IMR-90 (cell line): ENCODE measurements at regions not wholly inside any gene's neighbourhood (a gene's known extent, or its start where the extent isn't known, plus 50 kb on each side); places are given as distances from the start of the nearest gene placed in this dataset.
A peak's percentile ranks its signal among the peaks of the same experiment; 100 is the strongest.

Experiments used
- ATAC-seq: fragments of 200-7000 bp; cut with Tn5 transposase; 2 replicates; pipeline ENCODE4 v1.9.1; 2020; ENCODE audit warnings: low read depth, mild to moderate bottlenecking, moderate library complexity
- BruUV-seq: library from RNA; stranded (reverse); fragments of 400-500 nt; replicated peaks from 2 replicates; lab custom pipeline; 2021; lab: Mats Ljungman, UMichigan
- CTCF ChIA-PET: fragments of 300-600 bp; formaldehyde crosslinking; extraction: SDS; loops from one replicate; lab custom pipeline; 2021; ENCODE audit warnings: antibody characterized with exemption; lab: Yijun Ruan, JAX
- POLR2A ChIA-PET: fragments of 300-600 bp; sonication (Branson Sonifier 250); formaldehyde crosslinking; loops from one replicate; lab custom pipeline; 2022; ENCODE audit warnings: antibody characterized with exemption; ENCODE audit not compliant: unreplicated experiment; lab: Charles Lee
- DNase-seq: peaks from one replicate; pipeline ENCODE4 v3.0.0; 2013
- H2AFZ ChIP-seq: replicated peaks from 2 replicates; pipeline ENCODE3; 2013; ENCODE audit warnings: low read length, mild to moderate bottlenecking; ENCODE audit not compliant: poor library complexity
- H2AK5ac ChIP-seq: 2 replicates; pipeline ENCODE4 v1.6.1; 2013; ENCODE audit warnings: low read depth, low read length, inconsistent platforms
- H2AK9ac ChIP-seq: replicated peaks from 2 replicates; pipeline ENCODE3; 2013; ENCODE audit warnings: mild to moderate bottlenecking, low read depth, low read length, moderate library complexity; ENCODE audit not compliant: poor library complexity
- H2BK120ac ChIP-seq: 2 replicates; pipeline ENCODE4 v1.6.1; 2013; ENCODE audit warnings: low read depth, low read length, inconsistent platforms
- H2BK15ac ChIP-seq: 3 replicates; pipeline ENCODE4 v1.6.1; 2013; ENCODE audit warnings: low read depth, low read length, inconsistent platforms
- H2BK20ac ChIP-seq: 2 replicates; pipeline ENCODE4 v1.6.1; 2013; ENCODE audit warnings: low read depth, mild to moderate bottlenecking, inconsistent platforms, low read length, moderate library complexity
- H2BK5ac ChIP-seq: 2 replicates; pipeline ENCODE4 v1.6.1; 2013; ENCODE audit warnings: mild to moderate bottlenecking, low read depth, low read length, inconsistent platforms; ENCODE audit not compliant: poor library complexity, severe bottlenecking
- H3K14ac ChIP-seq: replicated peaks from 2 replicates; pipeline ENCODE4 v1.6.1; 2013; ENCODE audit warnings: low read depth, low read length, inconsistent platforms
- H3K18ac ChIP-seq: 2 replicates; pipeline ENCODE4 v1.6.1; 2013; ENCODE audit warnings: low read depth, low read length, control low read depth
- H3K23ac ChIP-seq: 2 replicates; pipeline ENCODE4 v1.6.1; 2013; ENCODE audit warnings: low read depth, low read length, inconsistent platforms
- H3K27ac ChIP-seq: 2 replicates; pipeline ENCODE4 v1.5.1; 2013; ENCODE audit warnings: mild to moderate bottlenecking, control low read depth, low read length; ENCODE audit not compliant: insufficient read depth
- H3K27me3 ChIP-seq: 2 replicates; pipeline ENCODE4 v1.6.1; 2013; ENCODE audit warnings: low read length; ENCODE audit not compliant: control insufficient read depth, insufficient read depth
- H3K36me3 ChIP-seq: 2 replicates; pipeline ENCODE4 v1.6.1; 2013; ENCODE audit warnings: low read length, mixed read lengths; ENCODE audit not compliant: control insufficient read depth, insufficient read depth
- H3K4ac ChIP-seq: 2 replicates; pipeline ENCODE4 v1.6.1; 2013; ENCODE audit warnings: low read depth, low read length, inconsistent platforms
- H3K4me1 ChIP-seq: 2 replicates; pipeline ENCODE4 v1.6.1; 2013; ENCODE audit warnings: low read length, mixed read lengths; ENCODE audit not compliant: control insufficient read depth, insufficient read depth
- H3K4me2 ChIP-seq: 2 replicates; pipeline ENCODE4 v1.6.1; 2013; ENCODE audit warnings: low read depth, mild to moderate bottlenecking, control low read depth, low read length, moderate library complexity
- H3K4me3 ChIP-seq: 2 replicates; pipeline ENCODE4 v1.5.1; 2013; ENCODE audit warnings: low read depth, mild to moderate bottlenecking, control low read depth, low read length, moderate library complexity; ENCODE audit not compliant: insufficient read depth
- H3K56ac ChIP-seq: 2 replicates; pipeline ENCODE4 v1.6.1; 2013; ENCODE audit warnings: low read length, inconsistent platforms; ENCODE audit not compliant: insufficient read depth; ENCODE audit errors: extremely low read depth
- H3K79me1 ChIP-seq, 2 experiments: 2 replicates each; pipeline ENCODE4 v1.6.1; 2013; ENCODE audit warnings: low read length in 2 of 2, inconsistent platforms in 1 of 2, low read depth in 1 of 2
- H3K9ac ChIP-seq: 2 replicates; pipeline ENCODE4 v1.6.1; 2013; ENCODE audit warnings: low read depth, low read length, control low read depth
- H3K9me1 ChIP-seq: 2 replicates; pipeline ENCODE4 v1.6.1; 2013; ENCODE audit warnings: low read length, inconsistent platforms; ENCODE audit not compliant: insufficient read depth
- H3K9me3 ChIP-seq: 2 replicates; pipeline ENCODE4 v1.6.1; 2013; ENCODE audit warnings: low read length; ENCODE audit not compliant: control insufficient read depth, insufficient read depth
- H4K20me1 ChIP-seq: 2 replicates; pipeline ENCODE4 v1.6.1; 2013; ENCODE audit warnings: low read length, inconsistent platforms; ENCODE audit not compliant: insufficient read depth
- H4K5ac ChIP-seq: 2 replicates; pipeline ENCODE4 v1.6.1; 2013; ENCODE audit warnings: mild to moderate bottlenecking, low read depth, low read length, control low read depth
- H4K8ac ChIP-seq, 2 experiments: 2 replicates each; pipeline ENCODE4 v1.6.1; 2013; ENCODE audit warnings: low read depth in 2 of 2, low read length in 2 of 2, control low read depth in 1 of 2, inconsistent platforms in 1 of 2
- H4K91ac ChIP-seq: 2 replicates; pipeline ENCODE4 v1.6.1; 2013; ENCODE audit warnings: low read depth, low read length, inconsistent platforms; ENCODE audit not compliant: insufficient read depth
- BHLHE40 ChIP-seq: fragments of 150-350 bp; IDR thresholded peaks from 2 replicates; pipeline ENCODE4 v1.6.1; 2016; ENCODE audit warnings: mild to moderate bottlenecking, low read depth, low read length
- CEBPB ChIP-seq: IDR thresholded peaks from 2 replicates; pipeline ENCODE4 v1.6.1; 2012; ENCODE audit warnings: low read depth, low read length, improper control_type of control experiment
- CHD1 ChIP-seq: IDR thresholded peaks from 2 replicates; pipeline ENCODE4 v1.6.1; 2012; ENCODE audit warnings: low read depth, low read length, improper control_type of control experiment
- CTCF ChIP-seq: conservative IDR thresholded peaks from 2 replicates; pipeline ENCODE4 v1.5.1; 2012; ENCODE audit warnings: mild to moderate bottlenecking, low read depth, low read length, improper control_type of control experiment
- ELK1 ChIP-seq: fragments of 150-350 bp; IDR thresholded peaks from 2 replicates; pipeline ENCODE4 v1.6.1; 2016; ENCODE audit warnings: low read depth, mild to moderate bottlenecking, low read length, moderate library complexity, borderline replicate concordance
- FOS ChIP-seq: fragments of 150-350 bp; IDR thresholded peaks from 2 replicates; pipeline ENCODE4 v1.6.1; 2016; ENCODE audit warnings: low read depth, low read length
- MAFK ChIP-seq: IDR thresholded peaks from 2 replicates; pipeline ENCODE4 v1.6.1; 2012; ENCODE audit warnings: low read depth, low read length, improper control_type of control experiment
- MAZ ChIP-seq: IDR thresholded peaks from 2 replicates; pipeline ENCODE4 v1.6.1; 2012; ENCODE audit warnings: low read depth, mild to moderate bottlenecking, low read length, improper control_type of control experiment, moderate library complexity, borderline replicate concordance
- MXI1 ChIP-seq: IDR thresholded peaks from 2 replicates; pipeline ENCODE4 v1.6.1; 2012; ENCODE audit warnings: low read depth, mild to moderate bottlenecking, low read length, moderate library complexity, borderline replicate concordance
- NFE2L2 ChIP-seq: fragments of 150-350 bp; IDR thresholded peaks from 2 replicates; pipeline ENCODE4 v1.6.1; 2016; ENCODE audit warnings: low read depth, mild to moderate bottlenecking, low read length
- POLR2A ChIP-seq: IDR thresholded peaks from 2 replicates; pipeline ENCODE4 v1.6.1; 2012; ENCODE audit warnings: mild to moderate bottlenecking, low read depth, low read length
- RAD21 ChIP-seq: IDR thresholded peaks from 2 replicates; pipeline ENCODE4 v1.6.1; 2012; ENCODE audit warnings: low read length, improper control_type of control experiment
- RCOR1 ChIP-seq: IDR thresholded peaks from 2 replicates; pipeline ENCODE4 v1.6.1; 2012; ENCODE audit warnings: mild to moderate bottlenecking, low read length, improper control_type of control experiment; ENCODE audit not compliant: insufficient replicate concordance
- RFX5 ChIP-seq: IDR thresholded peaks from 2 replicates; pipeline ENCODE4 v1.8.0; 2012; ENCODE audit warnings: low read depth, mild to moderate bottlenecking, low read length, moderate library complexity
- SMC3 ChIP-seq: fragments of 150-350 bp; IDR thresholded peaks from 2 replicates; pipeline ENCODE4 v1.6.1; 2016; ENCODE audit warnings: low read depth, mild to moderate bottlenecking, antibody characterized with exemption, low read length, moderate library complexity
- WGBS, 2 experiments: methylation state at CpG; one replicate each; pipeline versions ENCODE4 v1.1.5 to v1.1.7; 2013; ENCODE audit warnings: missing lambda C conversion rate in 2 of 2; ENCODE audit not compliant: insufficient read length in 1 of 2; ENCODE audit errors: extremely low coverage in 2 of 2; 5-methylcytosine and 5-hydroxymethylcytosine counted together
- dilution Hi-C: fragments of 300-500 bp; cut with HindIII; formaldehyde crosslinking; loops from one replicate; pipeline ENCODE4 v1.14.3; 2018; ENCODE audit warnings: low sequenced_read_pairs; ENCODE audit not compliant: unreplicated experiment
- in situ Hi-C: fragments of 300-500 bp; cut with MboI; formaldehyde crosslinking; loops from 3 replicates; pipeline ENCODE4 v1.14.3; 2019; ENCODE audit warnings: low sequenced_read_pairs, inconsistent platforms, mixed read lengths
- intact Hi-C: fragments of 100-400 bp; cut with micrococcal nuclease; formaldehyde crosslinking; loops from 2 replicates; pipeline ENCODE4 v1.10.0; 2022

GRCh38 chr4:141348573-141348972, 127.9 kb downstream of the ZNF330 start:
- intact Hi-C loops (loop anchor here (5.0 to 10.0 kb wide), 5 partner anchors 456 to 996 kb away; no protein-coding TSS in a partner anchor), dilution Hi-C loops (no loop called here), in situ Hi-C loops (loop anchor here (25.0 kb wide), 2 partner anchors 764 to 1489 kb away; partner anchors contain the start of gene INPP4B)
- H3K9me1 ChIP-seq: peaks cover 4% of the 10 kb centered on the region; the same call in 1 of the 2 replicates
- H3K4me2 ChIP-seq: no peak overlapping the region
- no peaks in the 10 kb centered on the region for H3K9me3 ChIP-seq
- H2BK120ac ChIP-seq: peak overlapping the region; percentile 44; the same call in 1 of the 2 replicates
- no peak overlapping the region for H3K56ac ChIP-seq
- H4K5ac ChIP-seq: peak overlapping the region; percentile 15; the same call in 1 of the 2 replicates
- H2BK5ac ChIP-seq: no peak overlapping the region
- ChIA-PET CTCF (interaction anchor here (0.6 kb wide), 1 partner anchor 1146 kb away, joined by 3 read pairs; no protein-coding TSS in a partner anchor), POLR2A (no interaction called here)
- H3K23ac ChIP-seq: 0 out of 2 replicates have a peak overlapping the region, but pooled peaks have one; percentile 5
- H3K9ac ChIP-seq: no peak overlapping the region
- peaks cover 16% of the 10 kb centered on the region for H3K4me1 ChIP-seq
- H2BK20ac ChIP-seq: peak overlapping the region; percentile 60
- no CpG with 5 or more reads among the region's 1 CpG for WGBS, 2 experiments
- no peaks in the 10 kb centered on the region for H3K36me3 ChIP-seq
- H3K27ac ChIP-seq: no peak overlapping the region
- no TSS peak for BruUV-seq
- H4K8ac ChIP-seq: peak overlapping the region; percentile 55 to 57; a peak in 2 of 4 replicates
- H4K91ac ChIP-seq: peak overlapping the region; percentile 71
- no peak overlapping the region for H2AFZ ChIP-seq
- H2AK5ac ChIP-seq: peak overlapping the region; percentile 36
- DNase-seq (no peak), ATAC-seq (no peak)
- H2BK15ac ChIP-seq: peak overlapping the region; percentile 87; the same call in 2 of the 3 replicates
- TF ChIP-seq CTCF (no peak), RAD21 (no peak), MAFK (no peak), FOS (no peak), RCOR1 (no peak), CHD1 (no peak), NFE2L2 (no peak), SMC3 (no peak), RFX5 (no peak), MAZ (no peak), BHLHE40 (no peak), MXI1 (no peak), ELK1 (no peak), CEBPB (no peak), POLR2A (no peak)
- H4K20me1 ChIP-seq: no peaks in the 10 kb centered on the region
- no peak overlapping the region; the same call in 1 of the 2 replicates for H3K14ac ChIP-seq
- peak overlapping the region; percentile 69; the same call in 1 of the 2 replicates for H3K4ac ChIP-seq
- no peak overlapping the region for H2AK9ac ChIP-seq
- no peaks in the 10 kb centered on the region for H3K27me3 ChIP-seq
- no peak overlapping the region for H3K4me3 ChIP-seq
- no peaks in the 10 kb centered on the region for H3K79me1 ChIP-seq
- H3K18ac ChIP-seq: peak overlapping the region; percentile 11; the same call in 1 of the 2 replicates
